Hematopoietic multipotent progenitor cell treated with erythropoietin and hydrocortisone succinate and interleukin-3 and kit ligand, for 4 days (in vitro differentiated cells): ENCODE measurements at regions not wholly inside any gene's neighbourhood (a gene's known extent, or its start where the extent isn't known, plus 50 kb on each side); places are given as distances from the start of the nearest gene placed in this dataset.
"Not testable (repeated sequence)": the region's sequence is repeated elsewhere in the genome, so short reads cannot be mapped to it uniquely, and the experiment has no call there.

Experiments
- DNase-seq: peaks from one replicate; pipeline ENCODE4 v3.0.0-alpha.2; 2015

- no peak for DNase-seq
Measured at GRCh38 chr22:46040471-46041465, 63.8 kb upstream of the WNT7B start.

- DNase-seq, result no peak
Measured at GRCh38 chr22:46041642-46042041, 64.7 kb upstream of the WNT7B start.

- no peak for DNase-seq
Measured at GRCh38 chr22:46042786-46043185, 65.8 kb upstream of the WNT7B start.

- no peak for DNase-seq
Measured at GRCh38 chr22:46043339-46043738, 66.4 kb upstream of the WNT7B start.

- DNase-seq, result no peak
Measured at GRCh38 chr22:46043816-46044620, 67.1 kb upstream of the WNT7B start.

- DNase-seq, result peak; percentile 64
Measured at GRCh38 chr22:46044621-46045458, 67.9 kb upstream of the WNT7B start.

- DNase-seq, result no peak
Measured at GRCh38 chr22:46045459-46046298, 68.7 kb upstream of the WNT7B start.

- DNase-seq, result no peak
Measured at GRCh38 chr22:46046299-46046685, 69.3 kb upstream of the WNT7B start.

GRCh38 chr22:46047226-46047625 lies 70.3 kb upstream of the WNT7B start:
- no peak for DNase-seq

- peak; percentile 71 for DNase-seq
Measured at GRCh38 chr22:46047841-46048595, 71.1 kb upstream of the WNT7B start.

GRCh38 chr22:46048661-46049060 lies 71.7 kb upstream of the WNT7B start:
- DNase-seq, result not testable (repeated sequence)

GRCh38 chr22:46049726-46050450 lies 72.9 kb upstream of the WNT7B start:
- DNase-seq, result no peak

GRCh38 chr22:46050451-46050845 lies 73.5 kb upstream of the WNT7B start:
- no peak for DNase-seq

- no peak for DNase-seq
Measured at GRCh38 chr22:46050916-46051614, 74.1 kb upstream of the WNT7B start.

GRCh38 chr22:46051646-46052045 lies 74.7 kb upstream of the WNT7B start:
- no peak for DNase-seq

GRCh38 chr22:46052331-46052771 lies 75.4 kb upstream of the WNT7B start:
- DNase-seq, result no peak

GRCh38 chr22:46052801-46053562 lies 76.0 kb upstream of the WNT7B start:
- peak; percentile 69 for DNase-seq

- DNase-seq, result peak; percentile 88
Measured at GRCh38 chr22:46053563-46054090, 76.7 kb upstream of the WNT7B start.
